SK-N-SH treated with all-trans-retinoic acid at 6 μM for 48 hours (cell line): ENCODE measurements at regions not wholly inside any gene's neighbourhood (a gene's known extent, or its start where the extent isn't known, plus 50 kb on each side); places are given as distances from the start of the nearest gene placed in this dataset.
A peak's percentile ranks its signal among the peaks of the same experiment; 100 is the strongest.

Experiments
- ATAC-seq: fragments of 200-7000 bp; cut with Tn5 transposase; 3 replicates; pipeline ENCODE4 v1.9.1; 2020; ENCODE audit warnings: mild to moderate bottlenecking, moderate library complexity
- ARNTL ChIP-seq: fragments of 450-650 bp; formaldehyde crosslinking; IDR thresholded peaks from 2 replicates; pipeline ENCODE4 v1.5.0; 2020; ENCODE audit warnings: low read depth, mild to moderate bottlenecking, moderate library complexity, borderline replicate concordance
- BACH2 ChIP-seq: fragments of 250-450 bp; sonication (Bioruptor Pico); IDR thresholded peaks from 2 replicates; pipeline ENCODE4 v1.9.0; 2021; ENCODE audit warnings: mild to moderate bottlenecking, borderline replicate concordance
- CREB5 ChIP-seq: fragments of 250-450 bp; sonication (Bioruptor Pico); IDR thresholded peaks from 2 replicates; pipeline ENCODE4 v1.5.1; 2020; ENCODE audit warnings: low read depth, mild to moderate bottlenecking, moderate library complexity
- CSDC2 ChIP-seq: fragments of 250-450 bp; sonication (Bioruptor Pico); IDR thresholded peaks from 2 replicates; pipeline ENCODE4 v1.5.0; 2020; ENCODE audit warnings: mild to moderate bottlenecking, moderate library complexity
- CSRNP3 ChIP-seq: fragments of 250-450 bp; sonication (Bioruptor Pico); IDR thresholded peaks from 2 replicates; pipeline ENCODE4 v1.5.1; 2021; ENCODE audit warnings: mild to moderate bottlenecking, moderate library complexity
- GLIS3 ChIP-seq: fragments of 250-450 bp; sonication (Bioruptor Pico); IDR thresholded peaks from 2 replicates; pipeline ENCODE4 v1.5.0; 2020; ENCODE audit warnings: mild to moderate bottlenecking, moderate library complexity
- ISL1 ChIP-seq: fragments of 250-450 bp; sonication (Bioruptor Pico); IDR thresholded peaks from 2 replicates; pipeline ENCODE4 v2.1.2; 2022; ENCODE audit warnings: mild to moderate bottlenecking, moderate library complexity
- PATZ1 ChIP-seq: fragments of 250-450 bp; sonication (Bioruptor Pico); IDR thresholded peaks from 2 replicates; pipeline ENCODE4 v1.8.0; 2020; ENCODE audit warnings: mild to moderate bottlenecking, moderate library complexity, borderline replicate concordance
- POU6F1 ChIP-seq: fragments of 250-450 bp; sonication (Bioruptor Pico); IDR thresholded peaks from 2 replicates; pipeline ENCODE4 v1.8.0; 2021; ENCODE audit warnings: low read depth, mild to moderate bottlenecking, moderate library complexity, borderline replicate concordance
- PPARA ChIP-seq: fragments of 250-450 bp; sonication (Bioruptor Pico); IDR thresholded peaks from 2 replicates; pipeline ENCODE4 v1.5.0; 2020; ENCODE audit warnings: mild to moderate bottlenecking, borderline replicate concordance
- SNAI2 ChIP-seq: fragments of 250-450 bp; sonication (Bioruptor Pico); IDR thresholded peaks from 2 replicates; pipeline ENCODE4 v1.5.0; 2020; ENCODE audit warnings: mild to moderate bottlenecking, moderate library complexity
- TCF4 ChIP-seq: fragments of 250-450 bp; sonication (Bioruptor Pico); IDR thresholded peaks from 2 replicates; pipeline ENCODE4 v1.8.0; 2021; ENCODE audit warnings: mild to moderate bottlenecking, moderate library complexity, borderline replicate concordance
- TOX ChIP-seq: fragments of 250-450 bp; sonication (Bioruptor Pico); IDR thresholded peaks from 2 replicates; pipeline ENCODE4 v1.8.0; 2021; ENCODE audit warnings: mild to moderate bottlenecking, moderate library complexity, borderline replicate concordance
- TSHZ2 ChIP-seq: fragments of 250-450 bp; sonication (Bioruptor Pico); IDR thresholded peaks from 2 replicates; pipeline ENCODE4 v1.5.0; 2020; ENCODE audit warnings: mild to moderate bottlenecking, moderate library complexity
- ZC3H10 ChIP-seq: fragments of 250-450 bp; sonication (Bioruptor Pico); IDR thresholded peaks from 2 replicates; pipeline ENCODE4 v1.5.1; 2021; ENCODE audit warnings: mild to moderate bottlenecking, moderate library complexity
- ZFP3 ChIP-seq: fragments of 250-450 bp; sonication (Bioruptor Pico); IDR thresholded peaks from 2 replicates; pipeline ENCODE4 v1.5.0; 2020; ENCODE audit warnings: mild to moderate bottlenecking, moderate library complexity
- ZFP30 ChIP-seq: fragments of 450-650 bp; formaldehyde crosslinking; IDR thresholded peaks from 2 replicates; pipeline ENCODE4 v1.5.0; 2022; ENCODE audit warnings: mild to moderate bottlenecking, moderate library complexity
- ZNF565 ChIP-seq: fragments of 450-650 bp; formaldehyde crosslinking; conservative IDR thresholded peaks from 2 replicates; pipeline ENCODE4 v1.5.0; 2020; ENCODE audit warnings: low read depth, mild to moderate bottlenecking, moderate library complexity
- ZNF70 ChIP-seq: fragments of 450-650 bp; formaldehyde crosslinking; IDR thresholded peaks from 2 replicates; pipeline ENCODE4 v1.5.0; 2020; ENCODE audit warnings: mild to moderate bottlenecking, moderate library complexity
- ZNF8 ChIP-seq: fragments of 450-650 bp; formaldehyde crosslinking; IDR thresholded peaks from 2 replicates; pipeline ENCODE4 v1.5.0; 2020; ENCODE audit warnings: mild to moderate bottlenecking, moderate library complexity

GRCh38 chr7:92953657-92954056 is 117.3 kb upstream of the CDK6 start:
- TF ChIP-seq CSRNP3 (CRISPR knock-in tag), result no peak
- TF ChIP-seq ZFP3 (CRISPR knock-in tag), result no peak
- TF ChIP-seq PATZ1 (CRISPR knock-in tag), result no peak
- no peak for TF ChIP-seq TCF4
- no peak for TF ChIP-seq ZNF565 (CRISPR knock-in tag)
- TF ChIP-seq TSHZ2 (CRISPR knock-in tag), result no peak
- no peak for TF ChIP-seq POU6F1 (CRISPR knock-in tag)
- no peak for TF ChIP-seq ZC3H10 (CRISPR knock-in tag)
- no peak for TF ChIP-seq ZFP30 (CRISPR knock-in tag)
- TF ChIP-seq SNAI2 (CRISPR knock-in tag), result no peak
- no peak for TF ChIP-seq GLIS3 (CRISPR knock-in tag)
- TF ChIP-seq PPARA (CRISPR knock-in tag), result no peak
- no peak for TF ChIP-seq ARNTL (CRISPR knock-in tag)
- no peak for TF ChIP-seq BACH2 (CRISPR knock-in tag)
- TF ChIP-seq ZNF70 (CRISPR knock-in tag), result no peak
- TF ChIP-seq ZNF8 (CRISPR knock-in tag), result no peak
- TF ChIP-seq ISL1, result no peak
- no peak for TF ChIP-seq CREB5 (CRISPR knock-in tag)
- no peak for TF ChIP-seq CSDC2 (CRISPR knock-in tag)
- no peak for TF ChIP-seq TOX
- no peak for ATAC-seq

- ATAC-seq, result no peak
- TF ChIP-seq POU6F1 (CRISPR knock-in tag) (no peak), ISL1 (peak; percentile 53; the same call in 1 of the 2 replicates), PATZ1 (CRISPR knock-in tag) (no peak), GLIS3 (CRISPR knock-in tag) (no peak), CSDC2 (CRISPR knock-in tag) (no peak)
These were observed 113.4 kb upstream of the CDK6 start for GRCh38 chr7:92949748-92950147.
